GM21526 (cell line): ENCODE measurements at regions not wholly inside any gene's neighbourhood (a gene's known extent, or its start where the extent isn't known, plus 50 kb on each side); places are given as distances from the start of the nearest gene placed in this dataset.
"Not testable (repeated sequence)": the region's sequence is repeated elsewhere in the genome, so short reads cannot be mapped to it uniquely, and the experiment has no call there.

ENCODE experiments used
- ATAC-seq: cut with Tn5 transposase; IDR thresholded peaks from one replicate; pipeline ENCODE4 v1.9.1; 2021; ENCODE audit warnings: moderate library complexity; ENCODE audit not compliant: unreplicated experiment, low FRiP score

DNA sequence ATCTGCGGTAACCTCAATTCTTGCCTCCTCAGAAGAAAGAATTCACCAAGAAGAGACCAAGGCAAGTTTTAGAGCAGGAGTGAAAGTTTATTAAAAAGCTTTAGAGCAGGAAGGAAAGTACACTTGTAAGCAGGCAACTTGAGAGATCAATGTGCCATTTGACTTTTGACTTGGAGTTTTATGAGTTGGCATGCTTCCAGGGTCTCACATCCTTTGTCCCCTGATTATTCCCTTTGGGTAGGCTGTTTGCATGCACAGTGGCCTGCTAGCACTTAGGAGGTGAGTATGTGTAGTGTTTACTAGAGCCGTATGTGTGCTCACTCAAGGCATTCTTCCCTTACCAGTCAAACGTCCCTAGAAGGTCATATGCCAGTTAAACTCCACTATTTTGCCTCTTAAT, 111.0 kb upstream of the RAI14 start:
- ATAC-seq = no peak

DNA sequence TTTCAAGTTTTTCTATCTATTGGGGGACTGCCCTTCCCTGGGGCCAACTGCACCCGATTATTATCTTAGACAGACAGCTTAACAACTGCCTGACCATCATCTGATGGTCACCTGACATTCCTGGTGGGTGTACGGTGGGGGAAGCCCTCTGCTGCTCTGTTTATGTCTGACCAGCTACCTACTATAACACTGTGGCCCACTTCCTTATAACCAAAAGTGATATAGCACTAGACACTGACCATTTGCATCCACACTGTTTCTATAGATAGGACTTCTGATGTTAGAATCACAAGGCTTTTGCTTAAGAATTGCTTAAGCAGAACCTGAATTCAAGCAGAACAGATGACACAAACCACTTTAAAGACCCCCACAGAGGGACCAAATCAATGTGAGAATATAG, 110.5 kb upstream of the RAI14 start:
- no peak for ATAC-seq

DNA sequence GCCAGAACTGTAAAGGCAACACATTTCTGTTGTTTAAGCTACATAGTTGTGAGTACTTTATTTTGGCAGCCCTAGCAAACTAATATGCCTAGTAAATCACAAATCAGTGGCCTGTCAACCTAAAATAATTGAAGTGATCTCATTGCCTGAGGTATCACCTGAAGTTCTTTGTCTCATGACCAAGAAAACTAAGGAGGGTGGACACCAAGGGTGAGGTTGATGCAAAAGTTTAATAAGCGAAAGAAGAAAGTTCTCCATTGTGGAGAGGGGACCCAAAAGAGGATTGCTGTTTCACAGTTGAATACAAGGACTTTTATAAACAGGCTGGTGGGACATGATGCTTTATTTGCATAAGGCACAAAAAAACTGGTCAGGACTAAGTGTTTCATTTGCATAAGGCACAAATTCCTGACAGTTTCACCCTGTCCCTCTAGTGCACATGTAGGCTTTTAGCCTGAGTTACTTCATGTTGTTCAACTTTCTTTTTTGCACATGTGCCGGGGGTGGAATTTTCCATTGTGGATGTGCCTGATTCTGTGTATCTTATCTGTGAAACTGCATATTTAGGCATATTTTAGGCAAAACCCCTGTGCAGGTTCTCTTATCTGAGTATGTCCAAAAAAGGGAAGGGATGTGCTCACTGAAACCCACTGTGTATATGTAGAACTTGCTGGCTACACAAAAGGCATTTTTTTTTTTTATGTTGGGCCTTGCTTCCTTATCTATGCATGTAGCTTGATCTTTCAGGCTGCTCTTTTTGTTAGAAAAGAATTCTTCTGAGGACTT, 108.6 kb upstream of the RAI14 start:
- no peak for ATAC-seq

DNA sequence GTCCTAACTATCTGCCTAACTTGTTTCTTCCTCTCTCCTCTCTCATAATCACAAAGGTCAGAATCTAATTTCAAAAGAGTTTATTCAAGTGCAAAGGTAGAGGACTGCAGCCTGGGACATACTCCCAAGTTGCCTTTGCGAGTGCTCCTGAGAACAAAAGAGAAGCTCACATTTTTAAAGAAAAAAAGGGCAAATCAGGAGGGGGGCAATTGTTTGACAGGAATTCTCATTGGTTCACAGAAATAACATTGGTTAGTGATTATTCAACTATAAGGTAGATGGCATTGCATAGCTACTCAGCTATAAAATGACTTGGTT, 108.1 kb upstream of the RAI14 start:
- ATAC-seq = no peak

DNA sequence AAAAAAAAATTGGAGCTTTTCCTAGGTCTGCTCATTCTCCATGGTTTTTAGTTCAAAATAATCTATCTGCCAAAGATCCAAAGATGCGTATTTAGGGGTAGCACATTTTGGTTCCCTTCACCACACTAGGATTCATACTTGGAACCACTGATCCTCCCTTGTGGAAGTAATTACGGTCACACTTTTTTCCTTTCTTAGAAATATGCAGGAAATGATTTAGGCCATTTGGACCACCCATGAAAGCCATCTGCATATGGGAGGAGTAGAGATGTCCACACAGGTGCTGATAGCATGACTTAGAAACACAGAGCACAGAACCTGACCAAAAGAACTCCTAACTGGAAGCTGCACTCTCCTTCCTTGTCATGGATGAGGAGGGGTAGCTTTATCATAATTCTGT, 105.9 kb upstream of the RAI14 start:
- ATAC-seq = no peak

DNA sequence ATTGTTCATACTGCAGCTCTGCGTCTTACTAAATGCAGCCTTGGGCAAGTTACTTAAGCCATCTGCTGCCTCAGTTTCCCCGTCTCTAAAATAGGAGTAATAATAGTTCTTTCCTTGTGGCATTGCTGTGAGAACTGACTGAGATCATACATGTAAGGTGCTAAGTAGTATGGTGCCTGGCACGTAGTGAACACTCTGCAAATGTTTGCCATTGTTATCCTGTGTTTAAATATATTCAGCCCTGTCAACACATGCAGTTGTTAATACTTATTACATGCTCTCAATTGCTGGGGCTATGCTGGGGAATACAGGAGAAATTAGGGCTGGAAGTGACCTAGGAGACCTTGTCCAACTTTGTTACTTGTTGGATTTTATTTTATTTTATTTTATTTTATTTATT, 105.2 kb upstream of the RAI14 start:
- no peak for ATAC-seq

DNA sequence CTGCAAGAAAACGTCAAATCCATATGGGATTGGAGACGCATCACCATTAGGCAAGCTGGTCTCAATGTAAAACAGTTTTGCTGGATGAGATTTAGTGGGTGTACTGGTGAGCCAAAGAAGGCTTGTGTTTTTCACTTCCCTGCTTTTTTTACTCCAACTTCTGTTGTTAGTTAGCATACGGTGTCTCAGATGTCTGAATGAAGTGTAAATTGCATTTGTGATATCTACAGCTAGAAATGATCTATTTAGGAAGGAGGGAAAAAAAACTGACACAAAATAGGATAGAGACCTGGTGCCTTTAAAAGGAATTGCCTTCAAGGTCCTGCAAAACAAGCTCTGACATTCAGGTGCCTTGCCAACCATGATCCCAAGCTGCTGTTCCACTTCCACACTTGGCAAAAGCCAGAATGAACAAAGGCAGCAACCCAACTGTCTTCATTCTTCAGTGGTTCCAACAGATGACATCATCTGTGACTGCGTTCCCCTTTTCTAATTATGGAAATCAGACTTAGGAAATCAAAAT, 104.2 kb upstream of the RAI14 start:
- no peak for ATAC-seq

DNA sequence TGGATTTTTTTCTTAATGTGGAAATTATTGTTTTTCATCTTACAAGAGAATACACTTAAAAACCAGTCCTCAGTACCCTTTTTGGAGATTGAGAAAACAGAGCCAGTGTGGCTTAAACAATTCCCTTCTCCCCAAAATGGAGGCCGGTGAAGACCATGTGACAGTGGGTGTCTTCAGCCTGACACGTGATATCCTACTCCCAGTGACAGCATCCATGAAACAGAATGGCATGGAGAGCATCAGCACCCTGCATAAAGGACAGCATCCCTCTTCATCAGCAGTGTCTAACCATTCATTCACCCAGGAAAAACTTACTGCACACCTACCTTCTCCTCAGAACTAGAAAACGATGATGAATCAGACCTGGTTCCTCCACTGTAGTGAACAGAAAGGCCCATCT, 103.4 kb upstream of the RAI14 start:
- ATAC-seq = no peak

DNA sequence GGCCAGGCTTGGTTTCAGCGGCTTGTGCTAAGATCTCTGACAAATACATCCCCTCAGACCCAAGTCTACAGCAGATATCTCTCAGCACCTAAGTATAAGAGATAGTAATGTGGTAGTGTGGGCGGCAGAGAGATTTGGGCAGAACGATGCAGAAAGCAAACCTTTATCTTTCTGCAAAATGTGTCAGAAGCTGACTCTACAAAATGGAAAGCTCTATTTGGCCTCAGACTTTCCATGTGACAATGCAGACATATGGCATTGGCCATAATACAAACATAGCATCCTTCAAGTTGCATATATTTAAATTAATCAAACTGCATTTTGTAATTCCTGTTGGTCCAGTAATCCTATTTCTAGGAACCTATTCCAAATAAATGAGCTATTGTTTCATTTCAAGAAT, 102.5 kb upstream of the RAI14 start:
- ATAC-seq = no peak

DNA sequence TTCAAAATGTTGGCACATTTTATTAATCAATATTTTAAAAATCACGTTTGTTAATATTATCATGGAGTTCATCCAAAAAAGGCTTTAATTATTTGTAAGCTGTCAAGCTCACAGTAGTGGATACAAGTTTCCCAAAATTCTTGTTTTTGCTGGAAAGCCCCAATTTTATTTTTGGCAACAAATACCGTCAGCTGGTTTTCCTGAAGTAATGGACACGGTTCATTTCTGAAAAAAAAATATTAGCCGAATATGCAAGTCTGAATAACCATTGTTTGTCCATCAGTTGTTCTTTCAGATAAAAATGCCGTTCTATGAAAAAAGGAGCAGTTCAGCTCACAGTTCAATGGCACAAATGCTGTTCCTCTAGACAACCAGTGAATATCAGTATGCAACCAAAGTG, 101.5 kb upstream of the RAI14 start:
- ATAC-seq = no peak

DNA sequence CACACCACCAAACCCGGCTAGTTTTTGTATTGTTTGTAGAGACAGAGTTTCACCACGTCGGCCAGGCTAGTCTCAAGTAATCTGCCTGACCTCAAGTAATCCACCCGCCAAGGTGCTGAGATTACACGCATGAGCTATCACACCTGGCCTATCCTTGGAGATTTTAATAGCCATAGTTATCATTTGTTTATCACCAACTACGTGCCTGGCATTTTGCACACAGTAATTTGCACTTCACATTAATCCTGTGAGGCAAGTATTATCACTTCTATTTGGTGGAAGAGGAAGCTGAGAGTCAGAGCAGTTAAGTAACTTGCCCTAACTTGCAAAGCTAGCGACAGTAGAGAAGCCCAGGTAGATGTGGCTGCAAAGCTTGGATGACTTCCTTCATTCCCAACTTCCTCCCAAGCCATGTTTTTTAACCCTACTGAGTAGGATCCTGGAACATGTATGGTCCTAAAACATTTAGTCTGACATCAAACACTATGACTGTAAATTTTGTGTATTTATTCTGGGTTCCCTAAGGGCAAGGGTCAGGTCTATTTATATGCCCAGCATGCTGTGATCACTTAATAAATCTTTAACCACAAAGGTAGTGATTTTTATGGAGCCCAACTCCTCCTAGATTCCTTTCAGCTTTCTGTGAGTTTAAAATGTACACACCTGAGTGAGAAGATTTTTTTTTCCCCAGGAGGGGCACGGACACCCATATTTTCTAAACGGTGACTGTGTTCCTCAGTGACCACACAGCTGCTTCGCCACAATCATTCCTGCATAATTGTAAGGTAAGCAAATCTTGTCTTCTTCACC, 100.2 kb upstream of the RAI14 start:
- ATAC-seq = no peak

DNA sequence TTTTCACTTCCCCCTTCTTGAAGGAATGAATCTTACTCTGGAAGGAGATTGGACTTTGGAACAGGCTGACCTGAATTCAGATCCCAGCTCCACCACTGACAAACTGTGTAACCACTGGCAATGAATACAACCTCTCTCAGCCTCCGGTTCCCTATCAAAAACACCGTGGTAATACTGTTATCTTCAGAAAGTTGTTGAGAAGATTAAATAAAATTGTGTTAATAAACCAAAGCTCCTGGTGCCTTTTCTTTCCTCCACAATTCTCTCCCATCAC, 99.7 kb upstream of the RAI14 start:
- ATAC-seq = no peak

DNA sequence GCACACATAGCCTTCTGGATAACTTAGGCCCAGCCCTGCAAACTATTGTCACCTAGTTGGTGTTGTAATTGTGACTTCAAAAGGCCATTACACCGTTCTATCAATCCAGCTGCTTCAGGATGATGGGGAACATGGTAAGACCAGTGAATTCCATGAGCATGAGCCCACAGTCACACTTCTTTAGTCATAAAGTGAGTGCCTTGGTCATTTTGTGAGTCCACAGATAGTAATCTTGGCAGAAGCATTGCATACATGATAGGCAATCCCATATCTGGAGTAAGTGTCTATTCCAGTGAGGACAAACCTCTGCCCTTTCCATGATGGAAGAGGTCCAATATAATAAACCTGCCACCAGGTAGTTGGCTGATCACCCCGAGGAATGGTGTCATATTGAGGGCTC, 94.5 kb upstream of the RAI14 start:
- ATAC-seq = not testable (repeated sequence)

DNA sequence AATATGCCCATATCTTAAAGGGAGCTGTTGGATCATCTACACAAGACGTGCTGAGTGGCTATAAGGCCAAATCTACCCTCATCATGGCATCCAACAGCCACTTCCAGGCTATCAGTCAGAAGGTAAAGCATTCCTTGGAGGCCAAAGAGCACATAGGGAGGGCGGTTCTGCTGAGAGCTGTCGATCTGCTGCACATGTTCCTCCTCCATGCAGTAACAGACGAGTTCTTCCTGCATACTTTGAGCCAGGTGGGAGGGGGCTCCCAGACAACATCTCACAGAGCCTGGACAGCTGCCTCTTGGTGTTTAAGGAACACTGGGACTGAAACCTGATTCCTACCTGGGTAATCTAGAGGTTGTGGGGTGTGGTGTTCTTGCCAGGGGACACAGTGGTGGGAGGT, 93.3 kb upstream of the RAI14 start:
- no peak for ATAC-seq

DNA sequence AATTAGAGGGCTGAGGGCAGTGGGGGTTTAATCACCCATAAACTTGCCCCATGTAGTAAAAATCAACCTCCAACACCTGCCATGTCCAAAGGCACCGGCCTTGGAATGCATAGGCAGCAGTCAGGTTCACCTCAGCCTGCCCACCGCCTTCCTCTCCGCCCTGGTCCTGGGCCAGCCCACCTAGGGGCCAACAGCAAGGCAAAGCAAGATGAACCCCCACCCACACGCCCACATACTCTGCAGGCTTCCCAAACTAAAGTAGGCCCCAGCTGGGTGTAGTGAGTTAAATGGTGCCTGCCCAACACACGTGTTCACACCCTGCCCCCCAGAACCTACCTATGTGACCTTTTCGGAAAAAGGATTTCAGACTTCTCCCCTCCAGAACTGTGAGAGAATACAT, 92.9 kb upstream of the RAI14 start:
- no peak for ATAC-seq

DNA sequence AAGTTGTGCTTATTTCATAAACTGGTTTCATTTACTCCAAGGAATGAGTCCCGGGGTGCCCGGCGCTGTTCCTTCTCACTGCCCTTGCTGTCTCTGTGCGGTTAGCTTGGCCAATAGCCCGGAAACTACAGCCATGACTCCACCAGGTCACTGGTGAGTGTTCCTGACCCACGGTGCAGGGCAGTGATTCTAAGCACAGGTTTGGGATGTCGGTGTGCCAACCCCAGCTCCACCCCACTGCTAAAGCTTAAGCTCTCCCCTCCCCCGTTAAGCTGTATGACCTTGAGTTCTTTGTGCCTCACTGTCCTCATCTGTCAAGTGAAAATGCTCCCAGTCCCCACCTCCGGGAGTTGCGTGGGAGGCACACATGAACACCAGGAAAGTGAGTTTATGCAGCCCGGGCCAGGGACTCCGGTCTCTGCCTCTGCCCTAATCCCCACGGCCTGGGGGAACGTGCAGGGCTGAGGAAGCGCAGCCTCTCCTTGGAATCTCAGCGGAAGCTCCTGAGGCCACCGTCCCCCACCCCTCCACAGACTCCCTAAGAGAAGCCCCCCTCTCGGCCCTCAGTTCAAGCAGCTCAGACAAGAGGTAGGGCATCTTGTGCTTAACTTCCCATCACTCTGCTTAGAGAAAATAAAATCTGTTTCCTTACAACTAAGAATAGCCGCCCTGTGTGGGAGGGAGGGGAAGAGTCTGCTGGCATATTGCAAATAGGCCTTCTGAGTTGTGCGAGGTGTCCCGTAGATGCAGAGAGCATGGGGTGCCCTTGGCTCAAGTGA, 92.0 kb upstream of the RAI14 start:
- ATAC-seq = no peak

DNA sequence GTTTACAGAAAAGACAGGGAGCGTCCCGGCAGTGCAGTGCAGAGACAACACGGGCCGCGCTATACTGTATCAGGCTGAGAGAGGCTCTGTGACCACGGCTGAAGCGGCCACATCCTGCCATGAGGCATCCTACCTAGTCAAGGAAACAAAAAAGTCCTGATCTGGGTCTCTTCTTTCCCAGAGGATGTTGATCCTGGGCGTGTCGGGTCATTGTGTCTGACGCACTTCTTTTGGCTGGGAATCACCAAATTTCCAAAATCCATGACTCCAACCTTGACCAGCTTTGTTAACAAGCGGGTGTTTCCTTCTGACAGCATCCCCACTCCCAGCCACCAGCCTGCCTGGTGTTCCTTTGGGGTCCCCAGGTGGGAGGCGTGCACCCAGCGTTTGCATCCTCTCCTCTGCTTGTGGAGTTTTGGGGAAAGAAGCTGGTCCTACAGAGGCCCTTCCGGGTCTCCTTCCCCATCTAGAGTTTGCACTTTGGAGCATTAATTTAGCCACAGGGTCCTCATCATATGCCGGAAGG, 91.4 kb upstream of the RAI14 start:
- no peak for ATAC-seq

DNA sequence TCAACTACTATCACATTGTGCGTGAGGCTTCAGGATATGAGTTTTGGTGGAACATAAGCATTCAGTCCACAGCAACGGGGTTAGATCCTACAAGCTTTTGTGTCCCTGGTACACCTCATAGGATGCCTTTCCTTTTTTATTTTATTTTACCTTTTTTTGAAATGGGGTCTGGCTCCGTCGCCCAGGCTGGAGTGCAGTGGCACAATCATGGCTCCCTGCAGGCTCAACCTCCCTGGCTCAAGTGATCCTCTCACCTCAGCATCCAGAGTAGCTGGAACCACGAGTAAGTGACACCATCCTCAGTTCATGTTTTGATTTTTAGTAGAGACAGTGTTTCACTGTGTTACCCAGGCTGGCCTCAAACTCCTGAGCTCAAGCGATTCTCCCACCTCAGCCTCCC, 86.0 kb upstream of the RAI14 start:
- ATAC-seq = no peak

DNA sequence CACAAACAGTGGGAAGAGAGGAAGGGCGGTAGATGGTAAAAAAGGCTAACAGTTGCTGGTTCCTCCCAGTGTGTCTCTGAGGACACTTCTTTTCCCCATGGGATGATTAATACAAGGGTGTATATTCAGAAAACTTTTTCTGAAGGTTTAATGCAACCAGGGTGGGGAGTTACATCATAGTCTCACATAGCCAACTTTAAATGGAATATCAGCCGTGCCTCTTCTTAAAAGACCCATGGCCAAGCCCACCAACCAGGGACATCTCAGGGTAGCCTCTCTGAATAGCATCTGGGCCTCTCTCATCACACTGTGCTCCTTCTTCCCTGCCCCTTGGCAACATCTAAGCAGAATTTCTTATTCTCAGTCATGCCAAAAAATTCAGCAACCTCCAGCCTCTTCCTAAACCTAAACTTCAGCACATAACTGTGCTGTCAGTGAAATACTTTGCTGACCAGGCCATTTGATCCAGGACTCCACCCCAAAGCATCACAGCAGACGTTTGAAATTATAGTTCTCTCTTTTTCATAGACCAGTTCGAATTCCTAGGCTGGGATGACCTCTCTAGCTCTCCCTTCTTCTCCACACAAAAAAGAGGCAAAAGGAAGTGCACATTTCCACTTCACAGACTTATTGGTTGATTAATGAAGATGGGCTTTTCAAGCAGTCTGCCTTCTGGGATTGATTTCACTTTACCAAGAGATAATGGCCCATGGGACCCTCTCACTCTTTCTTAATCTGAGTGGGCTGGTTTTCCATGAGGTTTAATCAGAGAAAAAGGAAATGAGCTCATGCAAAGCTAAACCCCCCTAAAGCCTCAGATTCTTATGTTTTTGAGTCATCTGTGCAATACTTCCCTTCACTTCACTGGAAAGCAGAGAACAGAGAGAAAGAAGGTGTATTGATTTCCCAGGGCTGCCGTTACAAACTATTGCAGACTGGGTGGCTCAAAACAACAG, 85.1 kb upstream of the RAI14 start:
- no peak for ATAC-seq

DNA sequence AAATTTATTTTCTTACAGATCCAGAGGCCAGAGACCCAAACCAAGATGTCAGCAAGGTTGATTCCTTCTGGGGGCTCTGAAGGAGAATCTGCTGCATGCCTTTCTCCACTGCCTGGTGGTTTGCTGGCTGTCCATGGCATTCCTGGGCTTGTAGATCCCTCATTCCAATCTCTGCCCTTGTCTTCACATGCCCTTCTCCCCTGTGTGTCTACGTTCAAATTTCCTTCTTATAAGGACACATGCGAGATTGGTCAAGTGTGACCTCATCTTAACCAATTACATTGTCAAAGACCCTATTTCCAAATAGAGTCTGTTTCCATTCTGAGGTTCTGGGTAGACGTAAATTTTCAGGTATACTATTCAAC, 84.5 kb upstream of the RAI14 start:
- ATAC-seq = no peak
